Activated CD4-positive, alpha-beta T cell treated with anti-CD3 and anti-CD28 coated beads, Interleukin-2, amount 10 ng/mL, durations not matched to agents 7 days and 5 days (primary cell): ENCODE measurements at regions not wholly inside any gene's neighbourhood (a gene's known extent, or its start where the extent isn't known, plus 50 kb on each side); places are given as distances from the start of the nearest gene placed in this dataset.

Experiments used
- CTCF ChIA-PET: fragments of 350-600 bp; sonication (Branson Sonifier 250); formaldehyde crosslinking; loops from one replicate; lab custom pipeline; 2021; ENCODE audit warnings: antibody characterized with exemption; lab: Charles Lee
- POLR2A ChIA-PET: fragments of 350-600 bp; sonication (Branson Sonifier 250); formaldehyde crosslinking; loops from one replicate; lab custom pipeline; 2021; ENCODE audit warnings: antibody characterized with exemption; lab: Charles Lee
- DNase-seq: peaks from one replicate; pipeline ENCODE4 v3.0.0-alpha.2; 2020
- H3K27ac Mint-ChIP-seq: one replicate; pipeline ENCODE4 v1.8.0; 2021; ENCODE audit warnings: mild to moderate bottlenecking, moderate library complexity, mixed read lengths
- H3K27me3 Mint-ChIP-seq: one replicate; pipeline ENCODE4 v1.8.0; 2021; ENCODE audit warnings: mixed read lengths
- H3K36me3 Mint-ChIP-seq: one replicate; pipeline ENCODE4 v1.8.0; 2021; ENCODE audit warnings: low read depth, mixed read lengths
- H3K4me1 Mint-ChIP-seq: one replicate; pipeline ENCODE4 v1.8.0; 2021; ENCODE audit warnings: mixed read lengths
- H3K4me3 Mint-ChIP-seq: one replicate; pipeline ENCODE4 v1.8.0; 2021; ENCODE audit warnings: mild to moderate bottlenecking, moderate library complexity, mixed read lengths
- H3K9me3 Mint-ChIP-seq: one replicate; pipeline ENCODE4 v1.8.0; 2021; ENCODE audit warnings: mixed read lengths

- peaks cover 23% of the 10 kb centered on the region for H3K9me3 Mint-ChIP-seq
- peak overlapping the region; percentile 24 for H3K4me3 Mint-ChIP-seq
- no peak for DNase-seq
- peaks cover 16% of the 10 kb centered on the region for H3K36me3 Mint-ChIP-seq
- H3K27me3 Mint-ChIP-seq, result no peaks in the 10 kb centered on the region
- H3K27ac Mint-ChIP-seq, result peak overlapping the region; percentile 85
- H3K4me1 Mint-ChIP-seq, result peaks cover 37% of the 10 kb centered on the region
- POLR2A ChIA-PET, result no interaction called here
- CTCF ChIA-PET, result interaction anchor here (1.2 to 1.8 kb wide), 4 partner anchors 9 to 413 kb away, joined by 3 to 8 read pairs (median 4); no protein-coding TSS in a partner anchor
These were observed 146.0 kb upstream of the PLEKHG7 start for GRCh38 chr12:92556637-92557421.

- peaks cover 19% of the 10 kb centered on the region for H3K9me3 Mint-ChIP-seq
- DNase-seq, result no peak
- H3K36me3 Mint-ChIP-seq, result peaks cover 16% of the 10 kb centered on the region
- POLR2A ChIA-PET, result no interaction called here
- H3K27ac Mint-ChIP-seq, result peak overlapping the region; percentile 85
- peaks cover 37% of the 10 kb centered on the region for H3K4me1 Mint-ChIP-seq
- CTCF ChIA-PET, result interaction anchor here (1.2 to 1.8 kb wide), 4 partner anchors 8 to 412 kb away, joined by 3 to 8 read pairs (median 4); no protein-coding TSS in a partner anchor
- peak overlapping the region; percentile 24 for H3K4me3 Mint-ChIP-seq
- H3K27me3 Mint-ChIP-seq, result no peaks in the 10 kb centered on the region
These were observed 146.6 kb upstream of the PLEKHG7 start for GRCh38 chr12:92556141-92556540.

GRCh38 chr12:92554158-92555073 is 148.4 kb upstream of the PLEKHG7 start:
- no peak for DNase-seq
- H3K4me3 Mint-ChIP-seq, result no peak overlapping the region
- peaks cover 11% of the 10 kb centered on the region for H3K9me3 Mint-ChIP-seq
- ChIA-PET CTCF (interaction anchor here (0.5 to 1.4 kb wide), 4 partner anchors 12 to 49 kb away, joined by 3 read pairs; no protein-coding TSS in a partner anchor), POLR2A (no interaction called here)
- H3K27me3 Mint-ChIP-seq, result no peaks in the 10 kb centered on the region
- H3K36me3 Mint-ChIP-seq, result peaks cover 14% of the 10 kb centered on the region
- H3K4me1 Mint-ChIP-seq, result peaks cover 37% of the 10 kb centered on the region
- peak overlapping the region; percentile 10 for H3K27ac Mint-ChIP-seq

- DNase-seq, result no peak
- ChIA-PET CTCF (no interaction called here), POLR2A (interaction anchor here (0.6 kb wide), 1 partner anchor 452 kb away, joined by 4 read pairs; no protein-coding TSS in a partner anchor)
- Mint-ChIP-seq H3K4me1 (peaks cover 36% of the 10 kb centered on the region), H3K4me3 (no peak overlapping the region), H3K27ac (no peak overlapping the region), H3K9me3 (peaks cover 12% of the 10 kb centered on the region), H3K36me3 (peaks cover 19% of the 10 kb centered on the region), H3K27me3 (no peaks in the 10 kb centered on the region)
These were observed 149.4 kb upstream of the PLEKHG7 start for GRCh38 chr12:92553389-92553788.

GRCh38 chr12:92552412-92553108 is 150.2 kb upstream of the PLEKHG7 start:
- Mint-ChIP-seq H3K4me1 (peaks cover 33% of the 10 kb centered on the region), H3K4me3 (no peak overlapping the region), H3K27me3 (no peaks in the 10 kb centered on the region), H3K36me3 (peaks cover 21% of the 10 kb centered on the region), H3K9me3 (peaks cover 14% of the 10 kb centered on the region), H3K27ac (no peak overlapping the region)
- CTCF ChIA-PET, result no interaction called here
- DNase-seq, result no peak
- POLR2A ChIA-PET, result interaction anchor here (0.6 kb wide), 1 partner anchor 453 kb away, joined by 4 read pairs; no protein-coding TSS in a partner anchor

- Mint-ChIP-seq H3K4me1 (peaks cover 26% of the 10 kb centered on the region), H3K27me3 (no peaks in the 10 kb centered on the region), H3K27ac (no peak overlapping the region), H3K4me3 (no peak overlapping the region), H3K36me3 (peaks cover 18% of the 10 kb centered on the region), H3K9me3 (peaks cover 11% of the 10 kb centered on the region)
- no peak for DNase-seq
- POLR2A ChIA-PET, result no interaction called here
- CTCF ChIA-PET, result no interaction called here
These were observed 150.9 kb upstream of the PLEKHG7 start for GRCh38 chr12:92551853-92552397.

- peaks cover 16% of the 10 kb centered on the region for H3K36me3 Mint-ChIP-seq
- POLR2A ChIA-PET, result no interaction called here
- CTCF ChIA-PET, result no interaction called here
- H3K27me3 Mint-ChIP-seq, result no peaks in the 10 kb centered on the region
- no peak for DNase-seq
- H3K9me3 Mint-ChIP-seq, result peaks cover 8% of the 10 kb centered on the region
- H3K4me3 Mint-ChIP-seq, result no peak overlapping the region
- H3K4me1 Mint-ChIP-seq, result peaks cover 19% of the 10 kb centered on the region
- H3K27ac Mint-ChIP-seq, result no peak overlapping the region
These were observed 151.6 kb upstream of the PLEKHG7 start for GRCh38 chr12:92551210-92551609.

GRCh38 chr12:92550661-92551060 is 152.1 kb upstream of the PLEKHG7 start:
- peaks cover 8% of the 10 kb centered on the region for H3K9me3 Mint-ChIP-seq
- POLR2A ChIA-PET, result no interaction called here

GRCh38 chr12:92550254-92550653 is 152.5 kb upstream of the PLEKHG7 start:
- Mint-ChIP-seq H3K9me3 (peaks cover 8% of the 10 kb centered on the region), H3K27me3 (no peaks in the 10 kb centered on the region), H3K4me3 (no peak overlapping the region), H3K4me1 (peaks cover 10% of the 10 kb centered on the region), H3K27ac (no peak overlapping the region), H3K36me3 (peaks cover 19% of the 10 kb centered on the region)
- POLR2A ChIA-PET, result no interaction called here
- no peak for DNase-seq
- CTCF ChIA-PET, result interaction anchor here (0.6 to 0.7 kb wide), 4 partner anchors 32 to 919 kb away, joined by 3 to 4 read pairs (median 3); no protein-coding TSS in a partner anchor

More at GRCh38 chr12:92550661-92551060, 152.1 kb upstream of the PLEKHG7 start:
- H3K27me3 Mint-ChIP-seq, result no peaks in the 10 kb centered on the region
- CTCF ChIA-PET, result interaction anchor here (0.6 to 0.7 kb wide), 2 partner anchors 48 to 520 kb away, joined by 3 to 4 read pairs; no protein-coding TSS in a partner anchor
- no peak overlapping the region for H3K27ac Mint-ChIP-seq
- H3K4me3 Mint-ChIP-seq, result no peak overlapping the region
- DNase-seq, result no peak
- peaks cover 16% of the 10 kb centered on the region for H3K36me3 Mint-ChIP-seq
- peaks cover 14% of the 10 kb centered on the region for H3K4me1 Mint-ChIP-seq

GRCh38 chr12:92549516-92549915 is 153.3 kb upstream of the PLEKHG7 start:
- DNase-seq, result no peak
- H3K4me3 Mint-ChIP-seq, result no peak overlapping the region
- ChIA-PET CTCF (interaction anchor here (0.7 kb wide), 1 partner anchor 920 kb away, joined by 3 read pairs; no protein-coding TSS in a partner anchor), POLR2A (no interaction called here)
- no peaks in the 10 kb centered on the region for H3K27me3 Mint-ChIP-seq
- H3K36me3 Mint-ChIP-seq, result peaks cover 16% of the 10 kb centered on the region
- H3K9me3 Mint-ChIP-seq, result peaks cover 9% of the 10 kb centered on the region
- no peak overlapping the region for H3K27ac Mint-ChIP-seq
- H3K4me1 Mint-ChIP-seq, result peaks cover 4% of the 10 kb centered on the region

- H3K27ac Mint-ChIP-seq, result no peak overlapping the region
- H3K4me3 Mint-ChIP-seq, result no peak overlapping the region
- CTCF ChIA-PET, result interaction anchor here (1.0 to 2.1 kb wide), 5 partner anchors 9 to 45 kb away, joined by 3 to 7 read pairs (median 3); no protein-coding TSS in a partner anchor
- no peak for DNase-seq
- POLR2A ChIA-PET, result no interaction called here
- peaks cover 18% of the 10 kb centered on the region for H3K36me3 Mint-ChIP-seq
- peaks cover 12% of the 10 kb centered on the region for H3K4me1 Mint-ChIP-seq
- peaks cover 11% of the 10 kb centered on the region for H3K9me3 Mint-ChIP-seq
- H3K27me3 Mint-ChIP-seq, result no peaks in the 10 kb centered on the region
These were observed 154.9 kb upstream of the PLEKHG7 start for GRCh38 chr12:92547906-92548305.

GRCh38 chr12:92547420-92547819 is 155.4 kb upstream of the PLEKHG7 start:
- no peak overlapping the region for H3K27ac Mint-ChIP-seq
- POLR2A ChIA-PET, result no interaction called here
- CTCF ChIA-PET, result interaction anchor here (1.2 to 2.1 kb wide), 5 partner anchors 9 to 41 kb away, joined by 3 to 7 read pairs (median 3); no protein-coding TSS in a partner anchor

More at GRCh38 chr12:92547420-92547819, 155.4 kb upstream of the PLEKHG7 start:
- Mint-ChIP-seq H3K27me3 (no peaks in the 10 kb centered on the region), H3K4me1 (peaks cover 12% of the 10 kb centered on the region), H3K36me3 (peaks cover 18% of the 10 kb centered on the region), H3K4me3 (no peak overlapping the region), H3K9me3 (peaks cover 11% of the 10 kb centered on the region)
- no peak for DNase-seq
